LoVo (cell line): ENCODE measurements at regions not wholly inside any gene's neighbourhood (a gene's known extent, or its start where the extent isn't known, plus 50 kb on each side); places are given as distances from the start of the nearest gene placed in this dataset.

Experiments used
- DNase-seq: peaks from one replicate; pipeline ENCODE4 v3.0.0-alpha.2; 2016; ENCODE audit warnings: low spot score

DNA sequence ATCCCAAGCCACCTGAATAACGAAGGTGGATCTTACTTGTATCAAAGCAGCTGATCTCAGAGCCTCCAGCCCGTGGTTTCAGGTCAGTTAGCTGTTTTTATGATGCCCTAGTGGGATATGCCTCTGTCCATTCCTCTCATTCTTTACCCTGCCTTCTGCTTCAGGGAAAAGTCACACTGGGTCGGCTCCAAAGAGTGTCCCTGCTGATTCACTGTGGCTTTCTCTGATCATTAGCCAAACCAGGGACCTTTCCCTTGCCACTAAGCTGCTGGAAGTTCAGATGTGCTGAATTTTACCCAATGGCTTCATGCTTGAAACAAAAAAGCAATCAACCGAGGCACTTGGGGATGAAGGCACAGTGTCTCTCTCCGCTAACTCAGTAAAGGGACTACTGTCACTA, 170.2 kb upstream of the SALL1 start:
- DNase-seq: no peak

GRCh38 chr16:51317575-51317974, 166.5 kb upstream of the SALL1 start:
- DNase-seq: no peak

DNA sequence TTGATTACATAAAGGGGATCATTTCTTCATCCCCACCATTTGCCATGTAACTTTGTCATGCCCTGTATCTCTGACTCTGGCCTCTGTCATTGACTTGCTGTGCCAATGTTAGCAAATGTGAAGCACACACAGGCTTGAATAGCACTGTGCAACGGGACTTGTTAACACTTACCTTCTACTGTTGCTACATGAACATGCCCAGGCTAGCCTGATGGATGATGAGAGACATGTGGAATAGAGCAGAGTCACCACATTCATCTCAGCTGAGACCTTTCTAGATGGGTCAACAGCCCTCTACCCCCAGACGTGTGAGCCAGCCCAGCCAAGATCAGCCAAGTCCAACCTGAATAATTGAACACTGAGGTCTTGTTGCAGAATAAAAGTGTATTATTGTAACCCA, 162.1 kb upstream of the SALL1 start:
- DNase-seq: no peak

- no peak for DNase-seq
These were observed 161.5 kb upstream of the SALL1 start for GRCh38 chr16:51312363-51313150.

- DNase-seq: no peak
These were observed 159.1 kb upstream of the SALL1 start for GRCh38 chr16:51310159-51310558.

GRCh38 chr16:51306886-51307595, 156.0 kb upstream of the SALL1 start:
- DNase-seq: no peak

DNA sequence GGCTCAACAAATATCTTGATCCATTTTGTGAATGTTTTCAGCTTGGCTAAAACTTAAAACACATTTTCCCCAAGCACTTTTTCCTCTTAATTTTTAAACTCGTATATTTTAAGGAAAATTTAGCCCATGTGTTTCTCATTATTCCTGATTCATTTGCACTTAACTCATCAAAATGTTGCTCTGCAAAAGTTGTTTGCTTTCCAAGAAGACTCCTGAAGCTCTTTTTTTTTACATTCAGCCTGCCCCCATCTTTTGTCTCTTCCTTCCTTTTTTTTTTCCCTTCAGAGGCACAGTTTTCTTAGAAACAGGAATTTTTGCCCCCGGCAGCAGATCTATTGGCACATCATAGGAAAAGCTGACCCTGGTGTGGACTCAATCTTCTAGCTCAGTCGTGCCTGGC, 155.0 kb upstream of the SALL1 start:
- no peak for DNase-seq

DNA sequence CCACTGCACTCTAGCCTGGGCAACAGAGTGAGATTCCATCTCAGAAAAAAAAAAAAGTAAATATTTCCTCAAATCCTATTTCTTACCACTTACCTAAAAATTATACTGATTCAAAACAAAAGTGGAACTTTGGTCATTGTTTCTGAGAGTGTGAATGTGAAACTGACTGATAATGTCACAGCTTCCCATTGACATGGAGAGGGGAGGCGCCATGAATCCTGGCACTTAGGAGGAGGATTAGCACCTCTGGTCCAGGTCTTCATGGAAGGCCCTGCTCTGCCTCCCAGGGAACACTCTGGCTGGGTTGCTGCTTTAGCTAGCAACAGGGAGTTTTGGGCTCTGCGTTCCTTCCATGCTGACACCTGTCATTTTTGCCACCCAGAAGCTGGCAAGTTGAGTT, 154.3 kb upstream of the SALL1 start:
- no peak for DNase-seq

GRCh38 chr16:51302042-51302441, 151.0 kb upstream of the SALL1 start:
- DNase-seq: no peak

DNA sequence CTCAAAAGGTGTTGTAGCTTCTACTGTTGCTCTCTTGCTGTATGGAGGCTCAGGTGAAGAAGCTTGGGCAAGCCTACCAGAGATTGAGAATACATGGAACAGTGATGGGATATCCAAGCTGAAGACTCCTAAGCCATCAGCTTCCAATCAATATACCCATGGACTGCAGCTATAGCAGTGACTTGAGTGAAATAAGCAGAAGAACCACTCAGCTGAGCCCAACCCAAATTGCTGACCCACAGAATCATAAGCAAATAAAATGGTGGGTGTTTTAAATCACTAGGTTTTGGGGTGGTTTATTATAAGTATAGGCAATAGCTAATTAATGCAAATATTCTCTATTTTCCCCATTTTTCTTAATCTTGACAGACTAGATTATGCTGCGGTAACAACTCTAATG, 147.7 kb upstream of the SALL1 start:
- no peak for DNase-seq

GRCh38 chr16:51290442-51291285, 139.6 kb upstream of the SALL1 start:
- no peak for DNase-seq

- no peak for DNase-seq
These were observed 138.3 kb upstream of the SALL1 start for GRCh38 chr16:51289336-51289735.

DNA sequence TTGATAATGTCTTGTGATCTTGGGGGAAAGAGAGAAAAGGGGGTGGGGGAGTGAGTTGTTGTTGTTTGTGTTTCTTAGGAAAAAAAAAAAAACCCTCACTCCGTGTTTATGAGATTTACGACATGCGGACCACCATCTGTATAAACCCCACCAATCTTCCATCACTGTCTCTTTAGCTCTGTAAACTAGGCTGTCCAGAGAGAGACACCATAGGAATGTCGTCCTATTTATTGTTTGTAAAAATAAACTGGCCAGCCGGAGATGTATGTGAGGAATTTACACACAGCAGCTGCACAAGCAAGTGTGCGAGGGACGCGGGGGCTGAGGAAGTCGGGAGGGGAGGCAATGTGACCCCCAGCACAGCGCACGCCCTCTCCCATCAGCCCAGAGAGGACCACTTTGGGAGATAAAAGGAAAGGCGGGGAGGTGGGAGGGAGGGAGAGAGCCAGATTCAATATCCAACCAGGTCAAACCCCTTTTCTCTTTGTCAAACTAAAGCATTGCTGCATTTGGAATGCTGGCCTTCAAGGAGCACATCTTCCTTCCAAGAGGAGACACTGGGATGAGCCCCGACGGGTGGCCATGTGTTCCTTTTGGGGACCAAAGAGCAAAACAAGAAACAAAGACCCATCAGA, 136.2 kb upstream of the SALL1 start:
- DNase-seq: no peak

- no peak for DNase-seq
These were observed 135.2 kb upstream of the SALL1 start for GRCh38 chr16:51286272-51286671.

DNA sequence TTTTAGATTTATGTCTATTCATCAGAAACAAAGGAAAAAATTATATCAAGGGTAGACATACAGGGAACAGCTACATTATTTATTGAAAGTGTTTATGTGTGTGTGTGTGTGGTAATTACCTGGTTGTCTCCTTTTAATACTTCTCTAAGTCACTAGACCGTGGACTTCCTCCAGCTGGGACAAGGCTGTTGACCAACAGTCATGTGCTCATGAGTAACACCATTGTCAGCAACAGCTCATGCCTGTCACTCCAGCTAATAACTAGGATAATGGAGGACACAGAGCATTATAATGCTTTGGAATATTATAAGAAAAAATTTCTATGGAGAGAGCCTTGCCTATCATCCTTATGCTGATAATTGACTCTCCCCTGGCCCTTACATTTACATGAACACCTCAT, 125.3 kb upstream of the SALL1 start:
- DNase-seq: no peak

DNA sequence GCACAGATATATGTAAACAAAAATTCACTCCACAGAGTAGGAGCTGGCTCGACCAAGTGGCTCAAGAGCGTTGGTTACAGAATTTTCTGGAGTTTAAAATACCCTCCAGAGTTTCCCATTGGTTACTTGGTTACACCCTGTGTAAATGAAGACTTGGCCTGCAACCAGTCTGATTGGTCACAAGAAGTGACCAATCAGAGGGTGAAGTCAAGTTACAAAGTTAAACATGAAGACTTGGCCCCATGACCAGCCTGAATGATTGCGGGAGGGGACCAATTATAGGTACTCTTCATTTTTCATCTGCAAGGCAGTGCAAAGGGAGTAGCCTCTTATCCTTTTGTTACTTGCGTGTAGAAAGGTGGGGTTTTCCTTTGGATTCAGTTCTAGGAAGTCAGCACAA, 121.3 kb upstream of the SALL1 start:
- DNase-seq: no peak

- no peak for DNase-seq
These were observed 120.2 kb upstream of the SALL1 start for GRCh38 chr16:51271156-51271701.

GRCh38 chr16:51268237-51268636, 117.2 kb upstream of the SALL1 start:
- no peak for DNase-seq

DNA sequence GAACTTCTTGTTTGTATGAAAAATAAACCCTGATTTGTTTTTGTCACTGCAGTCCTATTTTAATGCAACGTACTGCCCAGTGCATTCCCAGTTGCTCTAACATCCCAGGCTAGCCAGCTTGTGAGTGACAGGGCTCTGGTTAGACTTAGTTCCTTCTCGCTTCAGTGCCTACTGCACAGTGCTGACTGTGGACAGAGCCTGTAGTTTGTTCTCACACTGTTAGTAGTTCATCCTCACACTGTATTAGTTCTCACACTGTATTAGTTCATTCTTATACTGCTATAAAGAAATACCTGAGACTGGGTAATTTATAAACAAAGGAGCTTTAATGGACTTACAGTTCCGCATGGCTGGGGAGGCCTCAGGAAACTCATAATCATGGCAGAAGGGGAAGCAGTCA, 116.6 kb upstream of the SALL1 start:
- DNase-seq: no peak

DNA sequence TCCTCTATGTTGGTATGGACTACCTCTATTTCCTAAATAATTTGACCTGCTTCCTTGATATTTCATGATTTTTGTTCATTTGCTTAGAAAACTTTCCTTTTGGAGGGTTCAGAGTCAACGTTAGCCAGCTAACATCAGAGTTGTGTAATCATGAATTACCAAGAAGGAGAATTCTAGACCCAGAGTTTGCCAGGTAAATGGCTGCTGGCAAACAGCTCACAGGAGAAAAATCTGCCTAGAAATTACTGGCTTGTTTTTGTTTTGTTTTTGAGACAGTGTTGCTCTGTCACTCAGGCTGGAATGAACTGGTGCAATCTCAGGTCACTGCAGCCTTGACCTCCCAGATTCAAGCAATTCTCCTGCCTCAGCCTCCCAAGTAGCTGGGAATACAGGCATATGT, 111.4 kb upstream of the SALL1 start:
- no peak for DNase-seq

- DNase-seq: no peak
These were observed 110.8 kb upstream of the SALL1 start for GRCh38 chr16:51261919-51262318.

DNA sequence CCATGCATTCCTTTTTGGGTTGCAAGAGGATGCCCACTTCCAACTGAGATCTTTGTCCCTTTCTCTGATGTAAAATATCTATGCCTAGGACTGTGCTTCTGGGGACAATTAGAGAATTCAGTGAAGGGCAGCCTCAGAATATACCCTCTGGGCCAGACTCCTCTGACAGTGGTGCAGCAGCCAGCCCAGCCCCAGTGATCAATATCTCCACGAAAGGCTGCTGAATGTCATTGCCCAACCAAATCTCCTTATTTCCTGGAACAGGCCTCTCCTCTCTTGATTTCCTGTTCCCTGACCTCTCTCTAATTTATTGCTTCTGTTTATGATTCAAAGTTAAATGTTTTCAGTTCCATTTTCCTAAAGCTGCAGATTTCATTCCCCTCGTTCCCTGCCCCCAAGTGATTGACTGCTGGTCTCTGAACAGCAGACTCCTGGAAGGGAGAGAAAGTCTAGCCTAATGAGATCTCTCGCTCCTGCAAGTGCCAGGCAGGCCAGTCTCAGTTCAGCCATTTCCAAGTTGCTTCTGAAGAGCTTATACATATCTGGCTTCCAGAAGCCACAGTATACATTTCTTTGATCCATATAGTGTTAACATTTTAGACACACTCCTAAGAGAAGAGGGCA, 104.4 kb upstream of the SALL1 start:
- DNase-seq: no peak
